Liver (tissue), 3 donors: ENCODE measurements at regions not wholly inside any gene's neighbourhood (a gene's known extent, or its start where the extent isn't known, plus 50 kb on each side); places are given as distances from the start of the nearest gene placed in this dataset.

Experiments used
- CTCF ChIP-seq: fragments of 150-350 bp; IDR thresholded peaks from 2 replicates; pipeline ENCODE4 v1.5.1; 2017; ENCODE audit warnings: improper control_type of control experiment, low read depth, low read length; ENCODE audit not compliant: missing input control
- EGR1 ChIP-seq, 2 donors: IDR thresholded peaks; 2 replicates each; pipeline ENCODE4 v1.6.1; 2016 to 2018; ENCODE audit warnings: antibody characterized with exemption in 2 of 2, low read depth in 2 of 2
- HNF4A ChIP-seq, 2 donors: conservative IDR thresholded peaks; 2 replicates each; pipeline ENCODE4 v1.6.1; 2016; ENCODE audit warnings: antibody characterized with exemption in 2 of 2, mild to moderate bottlenecking in 2 of 2
- NR2F2 ChIP-seq: IDR thresholded peaks from 2 replicates; pipeline ENCODE4 v1.6.1; 2016; ENCODE audit warnings: antibody characterized with exemption
- SP1 ChIP-seq: IDR thresholded peaks from 2 replicates; pipeline ENCODE4 v1.6.1; 2018; ENCODE audit warnings: antibody characterized with exemption, mild to moderate bottlenecking
- TF ChIP-seq, protein P1 (sequence below): IDR thresholded peaks from 2 replicates; pipeline ENCODE4 v1.6.1; 2016; ENCODE audit warnings: antibody characterized with exemption
- donor health status: healthy.
- donor health status: healthy.

DNA sequence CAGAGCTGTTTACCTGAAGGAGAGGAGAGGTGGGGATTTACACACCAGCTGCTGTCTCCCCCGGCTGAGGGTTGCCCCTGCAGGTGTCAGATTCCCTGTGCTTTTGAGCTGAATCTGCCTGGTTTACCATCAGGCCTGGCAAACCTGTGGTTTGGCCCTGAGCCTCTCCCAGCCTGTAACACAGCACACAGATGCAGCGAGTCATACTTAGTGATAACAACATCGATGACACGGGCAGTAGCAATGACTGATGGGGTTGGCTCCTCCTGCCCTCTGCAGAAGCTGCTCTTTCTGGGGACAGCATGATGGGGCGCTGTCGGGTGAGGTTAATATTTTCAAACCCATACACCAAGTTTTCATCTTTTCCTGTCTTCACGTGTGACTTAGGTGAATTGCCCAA lies 380.0 kb upstream of the B3GAT1 start:
- TF ChIP-seq HNF4A (conservative IDR thresholded peaks at IDR 0.05) (no peak), CTCF (no peak), SP1 (no peak), EGR1 (IDR thresholded peaks at IDR 0.05; ENCODE audit: low read depth in 2 of 2) (no peak), NR2F2 (no peak)
- TF ChIP-seq, protein P1, sequence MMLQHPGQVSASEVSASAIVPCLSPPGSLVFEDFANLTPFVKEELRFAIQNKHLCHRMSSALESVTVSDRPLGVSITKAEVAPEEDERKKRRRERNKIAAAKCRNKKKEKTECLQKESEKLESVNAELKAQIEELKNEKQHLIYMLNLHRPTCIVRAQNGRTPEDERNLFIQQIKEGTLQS: no peak
